ENCODE measurements at regions not wholly inside any gene's neighbourhood (a gene's known extent, or its start where the extent isn't known, plus 50 kb on each side); places are given as distances from the start of the nearest gene placed in this dataset.
A peak's percentile ranks its signal among the peaks of the same experiment; 100 is the strongest.

GRCh38 chr13:84683448-84683847 lies 801.2 kb upstream of the SLITRK1 start:
- Histone ChIP-seq H3K4me1 (ENCODE audit: control insufficient read depth, insufficient read depth, low read length) (no peaks in the 10 kb centered on the region), H3K36me3 (ENCODE audit: control insufficient read depth, insufficient read depth, low read length) (no peaks in the 10 kb centered on the region), H3K9me3 (ENCODE audit: control insufficient read depth, insufficient read depth, low read length) (no peaks in the 10 kb centered on the region), H3K27ac (ENCODE audit: low read depth, low read length) (no peak overlapping the region), H3K27me3 (ENCODE audit: control insufficient read depth, insufficient read depth, low read length) (no peaks in the 10 kb centered on the region), H3K4me3 (ENCODE audit: low read depth, low read length) (no peak overlapping the region)
- DNase-seq (ENCODE audit: low read depth in 4 of 6, low spot score in 6 of 6), result no peak

- H3K27ac ChIP-seq (ENCODE audit: low read depth, low read length), result no peak overlapping the region
- no peaks in the 10 kb centered on the region for H3K9me3 ChIP-seq (ENCODE audit: control insufficient read depth, insufficient read depth, low read length)
- no peaks in the 10 kb centered on the region for H3K4me1 ChIP-seq (ENCODE audit: control insufficient read depth, insufficient read depth, low read length)
- no peaks in the 10 kb centered on the region for H3K36me3 ChIP-seq (ENCODE audit: control insufficient read depth, insufficient read depth, low read length)
- no peak for DNase-seq (ENCODE audit: low read depth in 4 of 6, low spot score in 6 of 6)
- no peaks in the 10 kb centered on the region for H3K27me3 ChIP-seq (ENCODE audit: control insufficient read depth, insufficient read depth, low read length)
- H3K4me3 ChIP-seq (ENCODE audit: low read depth, low read length), result no peak overlapping the region
- WGBS (ENCODE audit: insufficient coverage), result no CpG with 5 or more reads among the region's 2 CpGs
These were observed 795.6 kb upstream of the SLITRK1 start for GRCh38 chr13:84677836-84678235.

GRCh38 chr13:84672616-84673015 lies 790.3 kb upstream of the SLITRK1 start:
- H3K4me1 ChIP-seq (ENCODE audit: control insufficient read depth, insufficient read depth, low read length), result no peaks in the 10 kb centered on the region
- no peaks in the 10 kb centered on the region for H3K27me3 ChIP-seq (ENCODE audit: control insufficient read depth, insufficient read depth, low read length)
- H3K9me3 ChIP-seq (ENCODE audit: control insufficient read depth, insufficient read depth, low read length), result no peaks in the 10 kb centered on the region
- no peak for DNase-seq (ENCODE audit: low read depth in 4 of 6, low spot score in 6 of 6)
- no peak overlapping the region for H3K4me3 ChIP-seq (ENCODE audit: low read depth, low read length)
- no peaks in the 10 kb centered on the region for H3K36me3 ChIP-seq (ENCODE audit: control insufficient read depth, insufficient read depth, low read length)
- WGBS (ENCODE audit: insufficient coverage), result 92% methylated on average over 2 of the region's 3 CpGs
- H3K27ac ChIP-seq (ENCODE audit: low read depth, low read length), result no peak overlapping the region

- Histone ChIP-seq H3K36me3 (ENCODE audit: control insufficient read depth, insufficient read depth, low read length) (no peaks in the 10 kb centered on the region), H3K27ac (ENCODE audit: low read depth, low read length) (no peak overlapping the region), H3K4me1 (ENCODE audit: control insufficient read depth, insufficient read depth, low read length) (no peaks in the 10 kb centered on the region), H3K4me3 (ENCODE audit: low read depth, low read length) (no peak overlapping the region), H3K9me3 (ENCODE audit: control insufficient read depth, insufficient read depth, low read length) (no peaks in the 10 kb centered on the region), H3K27me3 (ENCODE audit: control insufficient read depth, insufficient read depth, low read length) (no peaks in the 10 kb centered on the region)
- WGBS (ENCODE audit: insufficient coverage), result no CpG with 5 or more reads among the region's 1 CpG
- no peak for DNase-seq (ENCODE audit: low read depth in 4 of 6, low spot score in 6 of 6)
These were observed 788.0 kb upstream of the SLITRK1 start for GRCh38 chr13:84670245-84670644.

GRCh38 chr13:84668637-84669036 lies 786.4 kb upstream of the SLITRK1 start:
- peak in 1 of 6 donors; percentile 55 for DNase-seq (ENCODE audit: low read depth in 4 of 6, low spot score in 6 of 6)
- H3K4me1 ChIP-seq (ENCODE audit: control insufficient read depth, insufficient read depth, low read length), result no peaks in the 10 kb centered on the region
- H3K27me3 ChIP-seq (ENCODE audit: control insufficient read depth, insufficient read depth, low read length), result no peaks in the 10 kb centered on the region
- WGBS (ENCODE audit: insufficient coverage), result no CpG with 5 or more reads among the region's 1 CpG
- no peak overlapping the region for H3K27ac ChIP-seq (ENCODE audit: low read depth, low read length)
- H3K4me3 ChIP-seq (ENCODE audit: low read depth, low read length), result no peak overlapping the region
- no peaks in the 10 kb centered on the region for H3K9me3 ChIP-seq (ENCODE audit: control insufficient read depth, insufficient read depth, low read length)
- no peaks in the 10 kb centered on the region for H3K36me3 ChIP-seq (ENCODE audit: control insufficient read depth, insufficient read depth, low read length)

GRCh38 chr13:84662491-84662890 lies 780.2 kb upstream of the SLITRK1 start:
- Histone ChIP-seq H3K27ac (ENCODE audit: low read depth, low read length) (no peak overlapping the region), H3K4me3 (ENCODE audit: low read depth, low read length) (no peak overlapping the region), H3K9me3 (ENCODE audit: control insufficient read depth, insufficient read depth, low read length) (no peaks in the 10 kb centered on the region), H3K27me3 (ENCODE audit: control insufficient read depth, insufficient read depth, low read length) (no peaks in the 10 kb centered on the region), H3K4me1 (ENCODE audit: control insufficient read depth, insufficient read depth, low read length) (no peaks in the 10 kb centered on the region), H3K36me3 (ENCODE audit: control insufficient read depth, insufficient read depth, low read length) (no peaks in the 10 kb centered on the region)
- WGBS (ENCODE audit: insufficient coverage), result 75% methylated on average over 1 of the region's 3 CpGs
- DNase-seq (ENCODE audit: low read depth in 4 of 6, low spot score in 6 of 6), result no peak

GRCh38 chr13:84661718-84662117 lies 779.4 kb upstream of the SLITRK1 start:
- no peak for DNase-seq (ENCODE audit: low read depth in 4 of 6, low spot score in 6 of 6)
- Histone ChIP-seq H3K4me1 (ENCODE audit: control insufficient read depth, insufficient read depth, low read length) (no peaks in the 10 kb centered on the region), H3K27me3 (ENCODE audit: control insufficient read depth, insufficient read depth, low read length) (no peaks in the 10 kb centered on the region), H3K27ac (ENCODE audit: low read depth, low read length) (no peak overlapping the region), H3K4me3 (ENCODE audit: low read depth, low read length) (no peak overlapping the region), H3K36me3 (ENCODE audit: control insufficient read depth, insufficient read depth, low read length) (no peaks in the 10 kb centered on the region), H3K9me3 (ENCODE audit: control insufficient read depth, insufficient read depth, low read length) (no peaks in the 10 kb centered on the region)
- no CpG with 5 or more reads among the region's 5 CpGs for WGBS (ENCODE audit: insufficient coverage)

GRCh38 chr13:84659359-84659661 lies 777.0 kb upstream of the SLITRK1 start:
- Histone ChIP-seq H3K36me3 (ENCODE audit: control insufficient read depth, insufficient read depth, low read length) (no peaks in the 10 kb centered on the region), H3K27ac (ENCODE audit: low read depth, low read length) (no peak overlapping the region), H3K27me3 (ENCODE audit: control insufficient read depth, insufficient read depth, low read length) (no peaks in the 10 kb centered on the region), H3K4me1 (ENCODE audit: control insufficient read depth, insufficient read depth, low read length) (no peaks in the 10 kb centered on the region), H3K4me3 (ENCODE audit: low read depth, low read length) (no peak overlapping the region), H3K9me3 (ENCODE audit: control insufficient read depth, insufficient read depth, low read length) (no peaks in the 10 kb centered on the region)
- no peak for DNase-seq (ENCODE audit: low read depth in 4 of 6, low spot score in 6 of 6)

- 80% methylated on average over 1 of the region's 3 CpGs for WGBS (ENCODE audit: insufficient coverage)
- no peak for DNase-seq (ENCODE audit: low read depth in 4 of 6, low spot score in 6 of 6)
- no peaks in the 10 kb centered on the region for H3K36me3 ChIP-seq (ENCODE audit: control insufficient read depth, insufficient read depth, low read length)
These were observed 776.5 kb upstream of the SLITRK1 start for GRCh38 chr13:84658491-84659358.

GRCh38 chr13:84655677-84656076 lies 773.4 kb upstream of the SLITRK1 start:
- Histone ChIP-seq H3K4me3 (ENCODE audit: low read depth, low read length) (no peak overlapping the region), H3K4me1 (ENCODE audit: control insufficient read depth, insufficient read depth, low read length) (no peaks in the 10 kb centered on the region), H3K36me3 (ENCODE audit: control insufficient read depth, insufficient read depth, low read length) (no peaks in the 10 kb centered on the region), H3K27me3 (ENCODE audit: control insufficient read depth, insufficient read depth, low read length) (no peaks in the 10 kb centered on the region), H3K27ac (ENCODE audit: low read depth, low read length) (no peak overlapping the region), H3K9me3 (ENCODE audit: control insufficient read depth, insufficient read depth, low read length) (no peaks in the 10 kb centered on the region)
- no peak for DNase-seq (ENCODE audit: low read depth in 4 of 6, low spot score in 6 of 6)
- WGBS (ENCODE audit: insufficient coverage), result no CpG with 5 or more reads among the region's 3 CpGs

More at GRCh38 chr13:84658491-84659358, 776.5 kb upstream of the SLITRK1 start:
- Histone ChIP-seq H3K27ac (ENCODE audit: low read depth, low read length) (no peak overlapping the region), H3K4me3 (ENCODE audit: low read depth, low read length) (no peak overlapping the region), H3K9me3 (ENCODE audit: control insufficient read depth, insufficient read depth, low read length) (no peaks in the 10 kb centered on the region), H3K4me1 (ENCODE audit: control insufficient read depth, insufficient read depth, low read length) (no peaks in the 10 kb centered on the region), H3K27me3 (ENCODE audit: control insufficient read depth, insufficient read depth, low read length) (no peaks in the 10 kb centered on the region)

All from spinal cord (tissue), 9 donors.